H1 (cell line): ENCODE measurements at regions not wholly inside any gene's neighbourhood (a gene's known extent, or its start where the extent isn't known, plus 50 kb on each side); places are given as distances from the start of the nearest gene placed in this dataset.

Source experiments
- CTCF ChIA-PET: fragments of 300-600 bp; sonication (Branson Sonifier 250); formaldehyde crosslinking; loops from one replicate; lab custom pipeline; 2021; ENCODE audit not compliant: partially characterized antibody; lab: Charles Lee
- POLR2A ChIA-PET: fragments of 300-600 bp; sonication (Branson Sonifier 250); formaldehyde crosslinking; loops from one replicate; lab custom pipeline; 2021; ENCODE audit warnings: inconsistent platforms; ENCODE audit not compliant: partially characterized antibody; lab: Charles Lee
- DNase-seq, 2 experiments: peaks; one replicate each; pipeline versions ENCODE4 v3.0.0 to v3.0.0-alpha.2; 2010 to 2022; ENCODE audit warnings: low spot score in 2 of 2, low read depth in 1 of 2, mixed read lengths in 1 of 2
- FAIRE-seq: peaks from 2 replicates; lab custom pipeline; 2011; peaks lifted over from hg19 to GRCh38; lab: Jason Lieb, UNC
- H2AFZ ChIP-seq: 2 replicates; pipeline ENCODE4 v1.8.1; 2012; ENCODE audit warnings: low read length, inconsistent platforms
- H2AK5ac ChIP-seq: 2 replicates; pipeline ENCODE4 v1.6.1; 2013; ENCODE audit warnings: low read depth, low read length
- H2BK120ac ChIP-seq: replicated peaks from 2 replicates; pipeline ENCODE3; 2013; ENCODE audit warnings: low read depth, low read length, inconsistent platforms
- H2BK12ac ChIP-seq: 2 replicates; pipeline ENCODE4 v1.6.1; 2013; ENCODE audit warnings: low read depth, low read length
- H2BK15ac ChIP-seq: 2 replicates; pipeline ENCODE4 v1.6.1; 2013; ENCODE audit warnings: low read length
- H2BK20ac ChIP-seq: 2 replicates; pipeline ENCODE4 v1.6.1; 2013; ENCODE audit warnings: low read length
- H2BK5ac ChIP-seq: 2 replicates; pipeline ENCODE4 v1.6.1; 2013; ENCODE audit warnings: low read depth, low read length
- H3K14ac ChIP-seq: 2 replicates; pipeline ENCODE4 v1.6.1; 2013; ENCODE audit warnings: inconsistent platforms; ENCODE audit not compliant: insufficient read length
- H3K18ac ChIP-seq: 2 replicates; pipeline ENCODE4 v1.6.1; 2013; ENCODE audit warnings: low read length; ENCODE audit errors: extremely low read depth
- H3K23ac ChIP-seq: 2 replicates; pipeline ENCODE4 v1.6.1; 2013; ENCODE audit warnings: inconsistent platforms; ENCODE audit not compliant: insufficient read length
- H3K23me2 ChIP-seq: 2 replicates; pipeline ENCODE4 v1.6.1; 2013; ENCODE audit warnings: low read depth, low read length
- H3K27ac ChIP-seq: 2 replicates; pipeline ENCODE4 v1.6.1; 2011; ENCODE audit warnings: low read depth, low read length, inconsistent platforms
- H3K27me3 ChIP-seq, 4 experiments: replicated peaks in 1 of 4; 1 replicate in 1 of 4; 2 replicates in 3 of 4; pipeline versions ENCODE4 v1.6.1 to v1.8.1; 2011 to 2013; ENCODE audit warnings: low read length in 3 of 4, mild to moderate bottlenecking in 3 of 4, inconsistent platforms in 2 of 4, mixed read lengths in 2 of 4, moderate library complexity in 1 of 4; ENCODE audit not compliant: control insufficient read depth in 3 of 4, insufficient read depth in 3 of 4; ENCODE audit errors: extremely low read depth in 1 of 4
- H3K36me3 ChIP-seq, 4 experiments: 2 replicates each; pipeline versions ENCODE4 v1.6.1 to v1.8.1; 2011 to 2013; ENCODE audit warnings: mild to moderate bottlenecking in 4 of 4, low read length in 3 of 4, moderate library complexity in 2 of 4, control low read depth in 1 of 4, inconsistent platforms in 1 of 4; ENCODE audit not compliant: insufficient read depth in 4 of 4, control insufficient read depth in 2 of 4
- H3K4ac ChIP-seq: replicated peaks from 2 replicates; pipeline ENCODE3; 2013; ENCODE audit warnings: low read length, low read depth, mixed read lengths, inconsistent platforms; ENCODE audit not compliant: insufficient read length
- H3K4me1 ChIP-seq, 4 experiments: replicated peaks in 1 of 4; 1 replicate in 1 of 4; 2 replicates in 3 of 4; pipeline versions ENCODE4 v1.6.1 to v1.8.1; 2011 to 2013; ENCODE audit warnings: low read length in 3 of 4, inconsistent platforms in 2 of 4, mixed read lengths in 1 of 4; ENCODE audit not compliant: insufficient read depth in 4 of 4, control insufficient read depth in 3 of 4
- H3K4me2 ChIP-seq, 2 experiments: 2 replicates each; pipeline versions ENCODE4 v1.6.1 to v1.8.1; 2011 to 2013; ENCODE audit warnings: low read depth in 2 of 2, low read length in 2 of 2, control low read depth in 1 of 2, inconsistent platforms in 1 of 2, mild to moderate bottlenecking in 1 of 2; ENCODE audit not compliant: insufficient read depth in 1 of 2
- H3K4me3 ChIP-seq, 4 experiments: fragments of 200-600, 300-600 bp in 1 of 4; sonication (generic), shearing (Covaris generic), sonication (Bioruptor Twin) in 1 of 4; 2 replicates each; pipeline versions ENCODE4 v1.5.1 to v1.8.1; 2011 to 2016; ENCODE audit warnings: low read length in 4 of 4, low read depth in 3 of 4, control low read depth in 2 of 4, inconsistent platforms in 2 of 4, mild to moderate bottlenecking in 2 of 4, mixed read lengths in 1 of 4, moderate library complexity in 1 of 4; ENCODE audit not compliant: insufficient read depth in 2 of 4; ENCODE audit errors: extremely low read depth in 1 of 4
- H3K56ac ChIP-seq: replicated peaks from 2 replicates; pipeline ENCODE3; 2013; ENCODE audit warnings: low read depth, mild to moderate bottlenecking, mixed read lengths, low read length, inconsistent platforms; ENCODE audit not compliant: insufficient read length
- H3K79me1 ChIP-seq: 2 replicates; pipeline ENCODE4 v1.6.1; 2013; ENCODE audit warnings: low read depth, low read length, control low read depth
- H3K79me2 ChIP-seq, 2 experiments: 2 replicates each; pipeline versions ENCODE4 v1.6.1 to v1.8.1; 2012 to 2013; ENCODE audit warnings: low read length in 2 of 2, mild to moderate bottlenecking in 2 of 2, inconsistent platforms in 1 of 2; ENCODE audit not compliant: insufficient read depth in 2 of 2, control insufficient read depth in 1 of 2
- H3K9ac ChIP-seq, 4 experiments: replicated peaks in 1 of 4; 1 replicate in 1 of 4; 2 replicates in 3 of 4; pipeline versions ENCODE4 v1.6.1 to v1.8.1; 2011 to 2013; ENCODE audit warnings: low read depth in 3 of 4, low read length in 3 of 4, control low read depth in 2 of 4, mild to moderate bottlenecking in 2 of 4, moderate library complexity in 2 of 4, inconsistent platforms in 1 of 4; ENCODE audit errors: extremely low read depth in 1 of 4
- H3K9me3 ChIP-seq, 2 experiments: 2 replicates each; pipeline versions ENCODE4 v1.6.1 to v1.8.1; 2012 to 2013; ENCODE audit warnings: mild to moderate bottlenecking in 2 of 2, moderate library complexity in 2 of 2, control low read depth in 1 of 2, inconsistent platforms in 1 of 2, low read depth in 1 of 2, low read length in 1 of 2, mixed read lengths in 1 of 2; ENCODE audit not compliant: insufficient read depth in 2 of 2
- H4K20me1 ChIP-seq, 2 experiments: replicated peaks in 1 of 2; 2 replicates each; pipeline versions ENCODE3 to v1.8.1; 2011 to 2013; ENCODE audit warnings: inconsistent platforms in 2 of 2, low read length in 2 of 2, mild to moderate bottlenecking in 1 of 2; ENCODE audit not compliant: insufficient read depth in 2 of 2, control insufficient read depth in 1 of 2
- H4K5ac ChIP-seq: 2 replicates; pipeline ENCODE4 v1.6.1; 2013; ENCODE audit warnings: low read length, low read depth, mixed read lengths, inconsistent platforms; ENCODE audit not compliant: insufficient read length
- H4K8ac ChIP-seq: 2 replicates; pipeline ENCODE4 v1.8.0; 2013; ENCODE audit warnings: mild to moderate bottlenecking, moderate library complexity, low read length, inconsistent platforms; ENCODE audit not compliant: insufficient read depth; ENCODE audit errors: extremely low read depth
- H4K91ac ChIP-seq: replicated peaks from 2 replicates; pipeline ENCODE3; 2013; ENCODE audit warnings: low read length, mixed read lengths, inconsistent platforms; ENCODE audit not compliant: insufficient read length
- NRF1 ChIP-seq: IDR thresholded peaks from 2 replicates; pipeline ENCODE4 v1.6.1; 2011; ENCODE audit warnings: mild to moderate bottlenecking, low read depth, low read length, improper control_type of control experiment
- RFX5 ChIP-seq: IDR thresholded peaks from 2 replicates; pipeline ENCODE4 v1.6.1; 2011; ENCODE audit warnings: low read depth, low read length, improper control_type of control experiment, borderline replicate concordance
- SIX5 ChIP-seq: IDR thresholded peaks from 2 replicates; pipeline ENCODE4 v1.6.1; 2011; ENCODE audit warnings: mild to moderate bottlenecking, low read depth, low read length
- WGBS, 2 experiments: shearing (Covaris generic) in 1 of 2; methylation state at CpG; one replicate each; pipeline versions ENCODE4 v1.1.6 to v1.1.7; 2013 to 2015; ENCODE audit warnings: low lambda C conversion rate in 2 of 2, mixed read lengths in 2 of 2, inconsistent platforms in 1 of 2, low coverage in 1 of 2, missing lambda C conversion rate in 1 of 2; ENCODE audit not compliant: insufficient replicate concordance in 2 of 2, insufficient coverage in 1 of 2, insufficient read length in 1 of 2; ENCODE audit errors: extremely low coverage in 1 of 2, missing lambda C conversion rate in 1 of 2; 5-methylcytosine and 5-hydroxymethylcytosine counted together

DNA sequence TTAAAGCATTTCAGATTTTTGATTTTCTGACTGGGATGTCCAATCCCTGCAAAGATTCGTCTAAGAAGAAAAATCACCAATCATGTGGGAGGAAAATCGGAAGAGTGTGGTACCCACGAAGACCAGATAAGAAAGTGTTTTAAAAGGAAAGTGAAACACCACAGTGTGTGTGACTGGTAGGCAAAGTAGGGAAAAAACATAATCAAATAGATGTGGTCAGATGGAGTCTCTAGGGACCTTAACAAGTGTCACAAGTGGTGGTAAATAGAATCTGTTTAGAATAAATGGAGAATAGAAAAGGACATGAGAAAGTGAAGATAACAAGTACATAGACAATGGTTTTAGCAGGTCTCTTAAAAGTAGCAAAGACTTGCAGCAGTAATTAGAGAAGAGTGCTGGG lies 154.6 kb downstream of the SLC30A10 start:
- H2BK20ac ChIP-seq: no peak overlapping the region
- FAIRE-seq: no peak
- H3K27me3 ChIP-seq: no peaks in the 10 kb centered on the region
- ChIA-PET POLR2A (no interaction called here), CTCF (interaction anchor here (1.5 kb wide), 1 partner anchor 8 kb away, joined by 4 read pairs; no protein-coding TSS in a partner anchor)
- H4K20me1 ChIP-seq: no peaks in the 10 kb centered on the region
- no peaks in the 10 kb centered on the region for H3K9me3 ChIP-seq
- no peak overlapping the region for H3K9ac ChIP-seq
- H3K36me3 ChIP-seq: no peaks in the 10 kb centered on the region
- H4K5ac ChIP-seq: no peak overlapping the region
- no peak for DNase-seq
- H2BK12ac ChIP-seq: no peak overlapping the region
- H2AFZ ChIP-seq: no peak overlapping the region
- H3K4me1 ChIP-seq: no peaks in the 10 kb centered on the region
- no peak overlapping the region for H2AK5ac ChIP-seq
- H3K79me2 ChIP-seq: no peaks in the 10 kb centered on the region
- H3K18ac ChIP-seq: no peak overlapping the region
- H2BK5ac ChIP-seq: no peak overlapping the region
- H2BK120ac ChIP-seq: no peak overlapping the region
- H3K56ac ChIP-seq: no peak overlapping the region
- H2BK15ac ChIP-seq: no peak overlapping the region
- H3K4ac ChIP-seq: no peak overlapping the region
- H3K79me1 ChIP-seq: no peaks in the 10 kb centered on the region
- H4K91ac ChIP-seq: no peak overlapping the region
- H4K8ac ChIP-seq: no peak overlapping the region
- WGBS, 2 experiments: 92% methylated on average over 3 of the region's 3 CpGs; no CpG with 5 or more reads in 1 of the 2 experiments
- no peak overlapping the region for H3K4me3 ChIP-seq
- H3K27ac ChIP-seq: no peak overlapping the region
- H3K14ac ChIP-seq: no peak overlapping the region
- no peaks in the 10 kb centered on the region for H3K23me2 ChIP-seq
- no peak overlapping the region for H3K4me2 ChIP-seq
- no peak for TF ChIP-seq RFX5
- no peak for TF ChIP-seq SIX5
- TF ChIP-seq NRF1: no peak
- H3K23ac ChIP-seq: no peak overlapping the region
